IPS-20b (cell line): ENCODE measurements at regions not wholly inside any gene's neighbourhood (a gene's known extent, or its start where the extent isn't known, plus 50 kb on each side); places are given as distances from the start of the nearest gene placed in this dataset.

Experiments
- H3K27ac ChIP-seq: one replicate; pipeline ENCODE4 v1.5.1; 2013; ENCODE audit warnings: low read length
- H3K27me3 ChIP-seq: 2 replicates; pipeline ENCODE4 v1.6.1; 2013; ENCODE audit warnings: mild to moderate bottlenecking, low read length, inconsistent platforms; ENCODE audit not compliant: insufficient read depth
- H3K36me3 ChIP-seq: 2 replicates; pipeline ENCODE4 v1.6.1; 2013; ENCODE audit warnings: low read depth, mild to moderate bottlenecking, inconsistent platforms, low read length, moderate library complexity; ENCODE audit not compliant: insufficient read depth
- H3K4me1 ChIP-seq: 2 replicates; pipeline ENCODE4 v1.6.1; 2013; ENCODE audit warnings: mild to moderate bottlenecking, control low read depth, inconsistent platforms, low read length, moderate library complexity; ENCODE audit not compliant: insufficient read depth
- H3K4me3 ChIP-seq: 2 replicates; pipeline ENCODE4 v1.5.1; 2013; ENCODE audit warnings: mild to moderate bottlenecking, low read length, inconsistent platforms
- H3K9ac ChIP-seq: 2 replicates; pipeline ENCODE4 v1.6.1; 2013; ENCODE audit warnings: low read depth, mild to moderate bottlenecking, inconsistent platforms, low read length, moderate library complexity
- H3K9me3 ChIP-seq: 2 replicates; pipeline ENCODE4 v1.6.1; 2013; ENCODE audit warnings: mild to moderate bottlenecking, low read depth, low read length, inconsistent platforms; ENCODE audit not compliant: insufficient read depth

GRCh38 chr4:137309424-137309823 is 222.9 kb downstream of the PCDH18 start:
- Histone ChIP-seq H3K4me3 (no peak overlapping the region), H3K27ac (no peak overlapping the region), H3K4me1 (no peaks in the 10 kb centered on the region)

DNA sequence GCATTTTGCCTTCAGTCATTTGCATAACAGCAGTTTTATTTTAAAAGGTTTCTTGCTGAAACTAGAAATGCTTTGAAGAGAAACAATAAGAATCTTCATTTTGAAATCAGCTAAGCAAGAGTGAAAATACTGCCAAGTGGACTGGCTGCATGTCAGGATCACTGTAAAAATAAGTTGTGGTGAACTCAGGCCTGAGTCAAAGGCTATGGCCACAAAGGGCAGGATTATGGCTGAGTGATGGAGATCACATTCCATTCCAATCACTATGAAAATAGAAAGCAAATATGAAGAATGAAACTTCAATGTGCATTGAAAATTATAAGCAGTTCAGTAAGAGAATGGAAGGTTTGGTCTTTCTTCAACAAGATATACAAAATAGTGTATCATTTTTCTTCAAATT is 224.5 kb downstream of the PCDH18 start:
- Histone ChIP-seq H3K9ac (no peak overlapping the region), H3K9me3 (no peaks in the 10 kb centered on the region), H3K27ac (no peak overlapping the region), H3K27me3 (no peaks in the 10 kb centered on the region), H3K4me3 (no peak overlapping the region), H3K36me3 (no peaks in the 10 kb centered on the region), H3K4me1 (no peaks in the 10 kb centered on the region)

More at GRCh38 chr4:137309424-137309823, 222.9 kb downstream of the PCDH18 start:
- Histone ChIP-seq H3K36me3 (no peaks in the 10 kb centered on the region), H3K27me3 (no peaks in the 10 kb centered on the region), H3K9me3 (no peaks in the 10 kb centered on the region), H3K9ac (no peak overlapping the region)

DNA sequence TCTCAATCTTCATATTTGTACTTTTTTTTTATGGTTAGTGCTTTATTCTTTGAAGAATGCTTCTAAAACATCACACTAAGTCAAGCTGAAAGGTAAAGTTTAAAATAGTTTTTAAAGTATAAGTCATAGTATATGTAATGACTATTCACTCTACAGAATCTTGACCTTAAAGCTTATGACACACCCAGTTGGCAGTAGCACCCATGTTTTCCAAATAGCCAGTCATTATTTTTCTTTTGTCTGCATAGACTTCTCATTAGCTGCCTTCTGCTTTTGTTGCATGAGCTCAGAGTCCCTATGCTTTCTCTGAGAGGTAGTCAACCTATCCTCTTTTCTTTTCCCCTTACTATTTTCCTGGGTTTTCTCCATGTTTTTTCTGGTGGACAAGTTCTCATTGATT is 231.5 kb downstream of the PCDH18 start:
- no peak overlapping the region for H3K4me3 ChIP-seq
- H3K4me1 ChIP-seq = no peaks in the 10 kb centered on the region; the same call in 1 of the 2 replicates
- H3K27me3 ChIP-seq = no peaks in the 10 kb centered on the region
- no peak overlapping the region for H3K9ac ChIP-seq
- no peaks in the 10 kb centered on the region for H3K36me3 ChIP-seq
- H3K27ac ChIP-seq = no peak overlapping the region
- no peaks in the 10 kb centered on the region for H3K9me3 ChIP-seq

- H3K27ac ChIP-seq = no peak overlapping the region
- H3K9ac ChIP-seq = no peak overlapping the region
- H3K4me3 ChIP-seq = no peak overlapping the region
- H3K4me1 ChIP-seq = no peaks in the 10 kb centered on the region; the same call in 1 of the 2 replicates
- no peaks in the 10 kb centered on the region for H3K27me3 ChIP-seq
- no peaks in the 10 kb centered on the region for H3K36me3 ChIP-seq
- no peaks in the 10 kb centered on the region for H3K9me3 ChIP-seq
Measured at GRCh38 chr4:137299281-137299680, 233.0 kb downstream of the PCDH18 start.

GRCh38 chr4:137293281-137293680 is 239.0 kb downstream of the PCDH18 start:
- Histone ChIP-seq H3K4me1 (no peaks in the 10 kb centered on the region), H3K27me3 (no peaks in the 10 kb centered on the region), H3K4me3 (no peak overlapping the region), H3K36me3 (no peaks in the 10 kb centered on the region), H3K27ac (no peak overlapping the region), H3K9ac (no peak overlapping the region), H3K9me3 (no peaks in the 10 kb centered on the region)

DNA sequence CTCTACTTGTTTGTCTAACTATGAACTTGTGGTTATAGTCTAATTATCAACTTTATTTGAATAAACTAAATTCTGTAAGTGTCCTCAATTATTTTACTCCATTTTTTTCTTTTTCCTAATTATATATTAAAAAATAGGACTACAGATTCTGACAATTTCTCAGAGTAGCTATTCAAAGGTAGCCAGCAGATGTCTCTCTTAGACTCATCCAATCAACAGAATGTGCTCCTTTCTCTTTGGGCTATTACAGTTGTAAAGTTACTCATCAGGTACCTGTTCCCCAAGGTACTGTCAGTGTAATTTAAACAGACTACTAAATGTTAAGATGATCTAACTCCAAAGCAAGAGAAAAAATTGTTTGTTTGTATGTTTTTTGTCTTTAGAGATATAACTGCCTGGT is 248.6 kb downstream of the PCDH18 start:
- Histone ChIP-seq H3K27ac (no peak overlapping the region), H3K9ac (no peak overlapping the region), H3K9me3 (no peaks in the 10 kb centered on the region), H3K27me3 (no peaks in the 10 kb centered on the region), H3K4me1 (no peaks in the 10 kb centered on the region), H3K36me3 (no peaks in the 10 kb centered on the region), H3K4me3 (no peak overlapping the region)

DNA sequence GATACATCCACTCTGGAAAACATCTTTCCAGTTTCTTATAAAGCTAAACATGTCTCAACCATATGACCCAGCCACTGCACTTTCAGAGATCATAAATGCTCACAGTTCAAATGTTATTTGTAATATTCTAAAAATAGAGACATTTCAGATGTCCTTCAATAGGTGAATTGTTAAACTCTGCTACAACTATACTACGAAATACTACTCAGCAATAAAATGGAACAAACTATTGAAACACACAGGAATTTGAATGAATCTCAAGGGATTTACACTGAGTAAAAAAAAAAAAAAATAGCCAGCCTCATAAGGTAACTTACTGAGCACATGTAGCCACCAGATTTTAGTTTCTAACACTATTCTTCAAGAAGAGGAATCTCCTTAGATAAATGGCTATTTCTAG is 253.9 kb downstream of the PCDH18 start:
- Histone ChIP-seq H3K9ac (no peak overlapping the region), H3K4me1 (no peaks in the 10 kb centered on the region), H3K9me3 (no peaks in the 10 kb centered on the region), H3K4me3 (no peak overlapping the region), H3K27ac (no peak overlapping the region), H3K27me3 (no peaks in the 10 kb centered on the region), H3K36me3 (no peaks in the 10 kb centered on the region)

- Histone ChIP-seq H3K27me3 (no peaks in the 10 kb centered on the region), H3K36me3 (no peaks in the 10 kb centered on the region), H3K9ac (no peak overlapping the region), H3K4me3 (no peak overlapping the region), H3K4me1 (no peaks in the 10 kb centered on the region), H3K27ac (no peak overlapping the region), H3K9me3 (no peaks in the 10 kb centered on the region)
Measured at GRCh38 chr4:137274404-137274803, 257.9 kb downstream of the PCDH18 start.

- Histone ChIP-seq H3K27ac (no peak overlapping the region), H3K9ac (no peak overlapping the region), H3K4me3 (no peak overlapping the region), H3K36me3 (no peaks in the 10 kb centered on the region), H3K27me3 (no peaks in the 10 kb centered on the region), H3K4me1 (peaks cover 4% of the 10 kb centered on the region; the same call in 1 of the 2 replicates), H3K9me3 (no peaks in the 10 kb centered on the region)
Measured at GRCh38 chr4:137267024-137267423, 265.3 kb downstream of the PCDH18 start.

DNA sequence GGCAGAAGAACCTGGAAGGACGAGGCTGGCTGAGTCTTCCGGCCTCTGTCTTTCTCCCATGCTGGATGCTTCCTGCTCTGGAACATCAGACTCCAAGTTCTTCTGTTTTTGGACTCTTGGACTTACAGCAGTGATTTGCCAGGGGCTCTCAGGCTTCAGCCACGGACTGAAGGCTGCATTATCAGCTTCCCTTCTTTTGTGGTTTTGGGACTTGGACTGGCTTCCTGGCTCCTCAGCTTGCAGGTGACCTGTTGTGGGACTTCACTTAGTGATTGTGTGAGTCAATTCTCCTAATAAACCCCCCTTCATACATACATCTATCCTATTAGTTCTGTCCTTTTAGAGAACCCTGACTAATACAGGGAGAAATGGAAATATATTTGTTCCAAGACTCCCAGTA is 265.8 kb downstream of the PCDH18 start:
- H3K4me1 ChIP-seq = peaks cover 6% of the 10 kb centered on the region; the same call in 1 of the 2 replicates
- H3K27ac ChIP-seq = no peak overlapping the region
- no peaks in the 10 kb centered on the region for H3K36me3 ChIP-seq

GRCh38 chr4:137263206-137263605 is 269.1 kb downstream of the PCDH18 start:
- Histone ChIP-seq H3K36me3 (no peaks in the 10 kb centered on the region), H3K9ac (no peak overlapping the region), H3K4me1 (peaks cover 6% of the 10 kb centered on the region; the same call in 1 of the 2 replicates), H3K27me3 (no peaks in the 10 kb centered on the region), H3K4me3 (no peak overlapping the region), H3K9me3 (no peaks in the 10 kb centered on the region), H3K27ac (no peak overlapping the region)

More for the DNA sequence above, 265.8 kb downstream of the PCDH18 start:
- H3K9me3 ChIP-seq = no peaks in the 10 kb centered on the region
- no peak overlapping the region for H3K9ac ChIP-seq
- H3K4me3 ChIP-seq = no peak overlapping the region
- H3K27me3 ChIP-seq = no peaks in the 10 kb centered on the region

DNA sequence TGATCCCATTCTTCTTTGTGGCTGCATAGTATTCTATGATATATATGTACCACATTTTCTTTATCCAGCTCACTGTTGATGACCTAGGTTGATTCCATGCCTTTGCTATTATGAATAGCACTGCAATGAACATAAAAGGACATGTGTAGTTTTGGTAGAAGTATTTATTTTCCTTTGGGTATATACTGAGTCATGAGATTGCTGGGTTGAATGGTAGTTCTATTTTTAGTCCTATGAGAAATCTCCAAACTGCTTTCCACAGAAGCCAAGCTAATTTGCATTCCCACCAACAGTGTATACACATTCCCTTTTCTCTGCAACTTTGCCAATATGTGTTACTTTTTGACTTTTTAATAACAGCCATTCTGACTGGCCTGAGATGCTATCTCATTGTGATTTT is 278.3 kb downstream of the PCDH18 start:
- no peak overlapping the region for H3K27ac ChIP-seq

GRCh38 chr4:137249112-137249511 is 283.2 kb downstream of the PCDH18 start:
- no peaks in the 10 kb centered on the region for H3K4me1 ChIP-seq
- no peaks in the 10 kb centered on the region for H3K27me3 ChIP-seq
- no peak overlapping the region for H3K4me3 ChIP-seq
- no peak overlapping the region for H3K27ac ChIP-seq
- no peaks in the 10 kb centered on the region for H3K9me3 ChIP-seq
- no peak overlapping the region for H3K9ac ChIP-seq
- no peaks in the 10 kb centered on the region for H3K36me3 ChIP-seq

More for the DNA sequence above, 278.3 kb downstream of the PCDH18 start:
- Histone ChIP-seq H3K36me3 (no peaks in the 10 kb centered on the region), H3K9ac (no peak overlapping the region), H3K4me3 (no peak overlapping the region), H3K27me3 (no peaks in the 10 kb centered on the region), H3K9me3 (no peaks in the 10 kb centered on the region), H3K4me1 (no peaks in the 10 kb centered on the region)
